IMR-90 (cell line): ENCODE measurements at regions not wholly inside any gene's neighbourhood (a gene's known extent, or its start where the extent isn't known, plus 50 kb on each side); places are given as distances from the start of the nearest gene placed in this dataset.

Experiments
- ATAC-seq: fragments of 200-7000 bp; cut with Tn5 transposase; 2 replicates; pipeline ENCODE4 v1.9.1; 2020; ENCODE audit warnings: low read depth, mild to moderate bottlenecking, moderate library complexity
- BruUV-seq: library from RNA; stranded (reverse); fragments of 400-500 nt; replicated peaks from 2 replicates; lab custom pipeline; 2021; lab: Mats Ljungman, UMichigan
- CTCF ChIA-PET: fragments of 300-600 bp; formaldehyde crosslinking; extraction: SDS; loops from one replicate; lab custom pipeline; 2021; ENCODE audit warnings: antibody characterized with exemption; lab: Yijun Ruan, JAX
- POLR2A ChIA-PET: fragments of 300-600 bp; sonication (Branson Sonifier 250); formaldehyde crosslinking; loops from one replicate; lab custom pipeline; 2022; ENCODE audit warnings: antibody characterized with exemption; ENCODE audit not compliant: unreplicated experiment; lab: Charles Lee
- DNase-seq: peaks from one replicate; pipeline ENCODE4 v3.0.0; 2013
- H2AFZ ChIP-seq: replicated peaks from 2 replicates; pipeline ENCODE3; 2013; ENCODE audit warnings: low read length, mild to moderate bottlenecking; ENCODE audit not compliant: poor library complexity
- H2AK5ac ChIP-seq: 2 replicates; pipeline ENCODE4 v1.6.1; 2013; ENCODE audit warnings: low read depth, low read length, inconsistent platforms
- H2AK9ac ChIP-seq: replicated peaks from 2 replicates; pipeline ENCODE3; 2013; ENCODE audit warnings: mild to moderate bottlenecking, low read depth, low read length, moderate library complexity; ENCODE audit not compliant: poor library complexity
- H2BK120ac ChIP-seq: 2 replicates; pipeline ENCODE4 v1.6.1; 2013; ENCODE audit warnings: low read depth, low read length, inconsistent platforms
- H2BK15ac ChIP-seq: 3 replicates; pipeline ENCODE4 v1.6.1; 2013; ENCODE audit warnings: low read depth, low read length, inconsistent platforms
- H2BK20ac ChIP-seq: 2 replicates; pipeline ENCODE4 v1.6.1; 2013; ENCODE audit warnings: low read depth, mild to moderate bottlenecking, inconsistent platforms, low read length, moderate library complexity
- H2BK5ac ChIP-seq: 2 replicates; pipeline ENCODE4 v1.6.1; 2013; ENCODE audit warnings: mild to moderate bottlenecking, low read depth, low read length, inconsistent platforms; ENCODE audit not compliant: poor library complexity, severe bottlenecking
- H3K14ac ChIP-seq: replicated peaks from 2 replicates; pipeline ENCODE4 v1.6.1; 2013; ENCODE audit warnings: low read depth, low read length, inconsistent platforms
- H3K18ac ChIP-seq: 2 replicates; pipeline ENCODE4 v1.6.1; 2013; ENCODE audit warnings: low read depth, low read length, control low read depth
- H3K23ac ChIP-seq: 2 replicates; pipeline ENCODE4 v1.6.1; 2013; ENCODE audit warnings: low read depth, low read length, inconsistent platforms
- H3K27ac ChIP-seq: 2 replicates; pipeline ENCODE4 v1.5.1; 2013; ENCODE audit warnings: mild to moderate bottlenecking, control low read depth, low read length; ENCODE audit not compliant: insufficient read depth
- H3K27me3 ChIP-seq: 2 replicates; pipeline ENCODE4 v1.6.1; 2013; ENCODE audit warnings: low read length; ENCODE audit not compliant: control insufficient read depth, insufficient read depth
- H3K36me3 ChIP-seq: 2 replicates; pipeline ENCODE4 v1.6.1; 2013; ENCODE audit warnings: low read length, mixed read lengths; ENCODE audit not compliant: control insufficient read depth, insufficient read depth
- H3K4ac ChIP-seq: 2 replicates; pipeline ENCODE4 v1.6.1; 2013; ENCODE audit warnings: low read depth, low read length, inconsistent platforms
- H3K4me1 ChIP-seq: 2 replicates; pipeline ENCODE4 v1.6.1; 2013; ENCODE audit warnings: low read length, mixed read lengths; ENCODE audit not compliant: control insufficient read depth, insufficient read depth
- H3K4me2 ChIP-seq: 2 replicates; pipeline ENCODE4 v1.6.1; 2013; ENCODE audit warnings: low read depth, mild to moderate bottlenecking, control low read depth, low read length, moderate library complexity
- H3K4me3 ChIP-seq: 2 replicates; pipeline ENCODE4 v1.5.1; 2013; ENCODE audit warnings: low read depth, mild to moderate bottlenecking, control low read depth, low read length, moderate library complexity; ENCODE audit not compliant: insufficient read depth
- H3K56ac ChIP-seq: 2 replicates; pipeline ENCODE4 v1.6.1; 2013; ENCODE audit warnings: low read length, inconsistent platforms; ENCODE audit not compliant: insufficient read depth; ENCODE audit errors: extremely low read depth
- H3K79me1 ChIP-seq, 2 experiments: 2 replicates each; pipeline ENCODE4 v1.6.1; 2013; ENCODE audit warnings: low read length in 2 of 2, inconsistent platforms in 1 of 2, low read depth in 1 of 2
- H3K9ac ChIP-seq: 2 replicates; pipeline ENCODE4 v1.6.1; 2013; ENCODE audit warnings: low read depth, low read length, control low read depth
- H3K9me1 ChIP-seq: 2 replicates; pipeline ENCODE4 v1.6.1; 2013; ENCODE audit warnings: low read length, inconsistent platforms; ENCODE audit not compliant: insufficient read depth
- H3K9me3 ChIP-seq: 2 replicates; pipeline ENCODE4 v1.6.1; 2013; ENCODE audit warnings: low read length; ENCODE audit not compliant: control insufficient read depth, insufficient read depth
- H4K20me1 ChIP-seq: 2 replicates; pipeline ENCODE4 v1.6.1; 2013; ENCODE audit warnings: low read length, inconsistent platforms; ENCODE audit not compliant: insufficient read depth
- H4K5ac ChIP-seq: 2 replicates; pipeline ENCODE4 v1.6.1; 2013; ENCODE audit warnings: mild to moderate bottlenecking, low read depth, low read length, control low read depth
- H4K8ac ChIP-seq, 2 experiments: 2 replicates each; pipeline ENCODE4 v1.6.1; 2013; ENCODE audit warnings: low read depth in 2 of 2, low read length in 2 of 2, control low read depth in 1 of 2, inconsistent platforms in 1 of 2
- H4K91ac ChIP-seq: 2 replicates; pipeline ENCODE4 v1.6.1; 2013; ENCODE audit warnings: low read depth, low read length, inconsistent platforms; ENCODE audit not compliant: insufficient read depth
- FOS ChIP-seq: fragments of 150-350 bp; IDR thresholded peaks from 2 replicates; pipeline ENCODE4 v1.6.1; 2016; ENCODE audit warnings: low read depth, low read length
- MXI1 ChIP-seq: IDR thresholded peaks from 2 replicates; pipeline ENCODE4 v1.6.1; 2012; ENCODE audit warnings: low read depth, mild to moderate bottlenecking, low read length, moderate library complexity, borderline replicate concordance
- NFE2L2 ChIP-seq: fragments of 150-350 bp; IDR thresholded peaks from 2 replicates; pipeline ENCODE4 v1.6.1; 2016; ENCODE audit warnings: low read depth, mild to moderate bottlenecking, low read length
- RAD21 ChIP-seq: IDR thresholded peaks from 2 replicates; pipeline ENCODE4 v1.6.1; 2012; ENCODE audit warnings: low read length, improper control_type of control experiment
- SMC3 ChIP-seq: fragments of 150-350 bp; IDR thresholded peaks from 2 replicates; pipeline ENCODE4 v1.6.1; 2016; ENCODE audit warnings: low read depth, mild to moderate bottlenecking, antibody characterized with exemption, low read length, moderate library complexity
- WGBS, 2 experiments: methylation state at CpG; one replicate each; pipeline versions ENCODE4 v1.1.5 to v1.1.7; 2013; ENCODE audit warnings: missing lambda C conversion rate in 2 of 2; ENCODE audit not compliant: insufficient read length in 1 of 2; ENCODE audit errors: extremely low coverage in 2 of 2; 5-methylcytosine and 5-hydroxymethylcytosine counted together
- dilution Hi-C: fragments of 300-500 bp; cut with HindIII; formaldehyde crosslinking; loops from one replicate; pipeline ENCODE4 v1.14.3; 2018; ENCODE audit warnings: low sequenced_read_pairs; ENCODE audit not compliant: unreplicated experiment
- in situ Hi-C: fragments of 300-500 bp; cut with MboI; formaldehyde crosslinking; loops from 3 replicates; pipeline ENCODE4 v1.14.3; 2019; ENCODE audit warnings: low sequenced_read_pairs, inconsistent platforms, mixed read lengths
- intact Hi-C: fragments of 100-400 bp; cut with micrococcal nuclease; formaldehyde crosslinking; loops from 2 replicates; pipeline ENCODE4 v1.10.0; 2022

DNA sequence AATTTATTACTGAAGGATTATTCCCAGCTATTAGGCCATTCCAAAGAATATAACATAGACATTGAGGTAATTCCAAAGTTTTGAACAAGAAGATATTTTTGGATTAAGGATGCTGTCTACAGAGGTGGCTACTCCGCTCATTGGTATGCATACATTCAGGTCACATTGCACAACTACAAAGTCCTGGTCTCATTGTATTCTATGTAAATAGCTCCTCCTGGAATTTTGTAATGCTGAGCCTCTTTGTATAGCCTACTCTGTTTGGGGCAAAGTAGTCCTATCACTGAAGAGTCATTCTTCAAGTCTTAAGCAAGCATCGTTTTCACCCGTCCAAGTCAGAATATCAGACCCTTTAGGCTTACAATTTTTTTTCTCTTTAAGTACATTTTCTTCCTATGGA is 142.4 kb downstream of the KIF18A start:
- DNase-seq (no peak), ATAC-seq (no peak)
- dilution Hi-C loops (no loop called here), intact Hi-C loops (no loop called here), in situ Hi-C loops (no loop called here)
- no peaks in the 10 kb centered on the region for H4K20me1 ChIP-seq
- no peak overlapping the region for H3K9ac ChIP-seq
- no peak overlapping the region for H3K4me2 ChIP-seq
- no peak overlapping the region for H2BK120ac ChIP-seq
- no peak overlapping the region for H3K23ac ChIP-seq
- WGBS, 2 experiments, result no CpG with 5 or more reads among the region's 3 CpGs
- ChIA-PET CTCF (interaction anchor here (0.7 kb wide), 1 partner anchor 15 kb away, joined by 3 read pairs; no protein-coding TSS in a partner anchor), POLR2A (no interaction called here)
- H3K27ac ChIP-seq, result no peak overlapping the region
- H3K9me3 ChIP-seq, result no peaks in the 10 kb centered on the region
- no peak overlapping the region for H4K8ac ChIP-seq
- H3K56ac ChIP-seq, result no peak overlapping the region
- H3K9me1 ChIP-seq, result no peaks in the 10 kb centered on the region
- no peak overlapping the region for H3K18ac ChIP-seq
- H2BK20ac ChIP-seq, result no peak overlapping the region
- no TSS peak for BruUV-seq
- TF ChIP-seq RAD21 (no peak), SMC3 (no peak), MXI1 (no peak), FOS (no peak), NFE2L2 (no peak)
- no peak overlapping the region for H2AFZ ChIP-seq
- H3K4ac ChIP-seq, result no peak overlapping the region
- no peak overlapping the region for H2BK5ac ChIP-seq
- H2BK15ac ChIP-seq, result no peak overlapping the region
- H3K36me3 ChIP-seq, result no peaks in the 10 kb centered on the region
- H3K79me1 ChIP-seq, result no peaks in the 10 kb centered on the region
- H2AK9ac ChIP-seq, result no peak overlapping the region
- no peak overlapping the region for H4K5ac ChIP-seq
- H3K27me3 ChIP-seq, result no peaks in the 10 kb centered on the region
- H2AK5ac ChIP-seq, result no peak overlapping the region
- no peak overlapping the region for H4K91ac ChIP-seq
- no peaks in the 10 kb centered on the region for H3K4me1 ChIP-seq
- H3K4me3 ChIP-seq, result no peak overlapping the region
- no peak overlapping the region for H3K14ac ChIP-seq
